GM19240 (cell line): ENCODE measurements at regions not wholly inside any gene's neighbourhood (a gene's known extent, or its start where the extent isn't known, plus 50 kb on each side); places are given as distances from the start of the nearest gene placed in this dataset.
"Not testable (repeated sequence)": the region's sequence is repeated elsewhere in the genome, so short reads cannot be mapped to it uniquely, and the experiment has no call there.

Experiments used
- DNase-seq: peaks from one replicate; pipeline ENCODE4 v3.0.0; 2011; ENCODE audit warnings: low spot score; ENCODE audit not compliant: insufficient read length

DNA sequence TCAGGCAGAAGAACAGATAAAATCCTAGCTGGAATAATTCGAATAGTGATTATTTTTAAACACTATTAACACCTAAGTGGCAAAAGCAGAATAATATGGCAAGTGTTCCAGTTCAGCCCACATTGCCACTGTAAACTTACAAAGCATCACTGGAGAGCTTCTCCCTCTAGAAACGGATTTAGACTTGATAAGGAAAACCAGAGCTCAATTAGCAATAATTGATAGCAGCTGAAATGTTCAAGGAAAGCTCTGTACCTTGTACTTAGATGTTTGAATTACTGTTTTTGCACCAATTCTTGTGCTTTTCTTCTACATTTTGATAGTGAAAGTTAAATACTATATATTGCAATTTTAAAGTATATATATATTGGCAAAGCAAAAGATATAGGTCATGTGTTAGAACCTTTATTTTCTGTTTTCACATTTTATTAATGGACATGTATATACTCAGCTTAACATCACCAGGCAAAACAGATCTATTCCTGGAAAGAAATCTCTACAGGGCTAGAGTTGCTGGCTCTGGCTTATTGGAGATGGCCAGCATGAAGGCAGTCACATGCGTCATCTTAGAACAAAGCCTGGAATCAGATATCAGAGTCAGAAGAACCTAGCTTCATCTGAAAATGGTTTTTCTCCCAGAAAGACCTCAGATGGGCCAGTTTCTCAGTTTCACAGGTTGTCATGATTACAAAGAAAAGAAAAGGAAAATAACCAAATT is 149.1 kb upstream of the CTAGE1 start:
- DNase-seq = no peak

GRCh38 chr18:22567794-22568193 is 150.1 kb upstream of the CTAGE1 start:
- no peak for DNase-seq

GRCh38 chr18:22570492-22570891 is 152.8 kb upstream of the CTAGE1 start:
- no peak for DNase-seq

GRCh38 chr18:22572341-22572740 is 154.6 kb upstream of the CTAGE1 start:
- no peak for DNase-seq

GRCh38 chr18:22579271-22579670 is 161.6 kb upstream of the CTAGE1 start:
- DNase-seq = no peak

DNA sequence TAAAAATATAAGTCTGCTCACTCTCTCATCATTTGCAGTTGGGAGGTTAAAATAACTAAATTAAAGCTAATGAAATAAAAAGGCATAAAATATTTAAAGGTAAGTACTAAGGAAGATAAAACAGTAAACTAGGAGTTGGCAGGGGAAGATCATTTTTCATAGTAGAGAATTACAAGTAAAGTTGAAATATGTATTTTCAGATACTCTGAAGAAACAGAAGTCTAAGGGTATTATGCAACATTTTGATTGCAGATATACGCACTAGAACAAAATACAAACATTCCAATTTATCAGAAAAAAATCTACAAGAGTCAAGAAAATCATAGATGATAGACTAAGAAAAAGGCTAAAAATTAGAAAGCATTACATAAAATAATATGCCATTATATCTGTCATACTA is 167.6 kb upstream of the CTAGE1 start:
- no peak for DNase-seq

DNA sequence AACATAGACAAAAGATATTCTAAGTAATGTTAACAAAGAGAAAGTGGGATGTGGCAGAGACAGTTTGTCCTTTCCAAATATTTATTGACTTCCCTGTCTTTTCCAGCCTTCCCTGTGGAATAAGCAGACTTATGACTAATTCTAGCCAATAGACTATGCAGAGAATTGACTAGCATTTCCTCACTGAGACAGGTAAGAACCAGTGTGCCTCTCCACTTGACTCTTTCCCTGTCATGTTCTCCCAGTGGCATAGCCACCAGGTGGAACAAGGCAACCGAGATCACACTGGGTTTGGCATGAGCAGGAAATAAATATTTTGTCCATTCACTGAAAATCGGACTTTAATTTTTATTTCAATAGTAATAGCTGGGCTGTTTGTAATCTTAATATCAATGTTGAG is 168.1 kb upstream of the CTAGE1 start:
- DNase-seq = no peak

DNA sequence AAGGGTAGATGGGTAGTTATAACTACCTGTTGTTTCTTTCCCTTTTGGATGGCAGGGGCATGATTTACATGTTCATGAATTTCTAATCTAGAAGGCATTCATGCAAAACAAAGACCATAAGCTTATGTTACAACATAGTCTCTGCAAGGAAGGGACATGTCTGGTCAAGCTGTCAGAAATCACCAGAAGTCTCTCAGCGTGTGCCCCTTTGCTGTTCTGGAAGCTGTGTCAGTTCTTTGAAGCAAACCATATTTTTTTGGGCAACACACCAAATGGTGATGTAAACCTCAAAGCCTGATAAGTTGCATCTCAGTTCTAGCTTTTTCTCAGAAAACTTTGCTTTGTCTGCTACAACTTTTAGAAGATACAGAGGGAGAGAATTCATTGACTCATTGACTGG is 173.5 kb upstream of the CTAGE1 start:
- no peak for DNase-seq

DNA sequence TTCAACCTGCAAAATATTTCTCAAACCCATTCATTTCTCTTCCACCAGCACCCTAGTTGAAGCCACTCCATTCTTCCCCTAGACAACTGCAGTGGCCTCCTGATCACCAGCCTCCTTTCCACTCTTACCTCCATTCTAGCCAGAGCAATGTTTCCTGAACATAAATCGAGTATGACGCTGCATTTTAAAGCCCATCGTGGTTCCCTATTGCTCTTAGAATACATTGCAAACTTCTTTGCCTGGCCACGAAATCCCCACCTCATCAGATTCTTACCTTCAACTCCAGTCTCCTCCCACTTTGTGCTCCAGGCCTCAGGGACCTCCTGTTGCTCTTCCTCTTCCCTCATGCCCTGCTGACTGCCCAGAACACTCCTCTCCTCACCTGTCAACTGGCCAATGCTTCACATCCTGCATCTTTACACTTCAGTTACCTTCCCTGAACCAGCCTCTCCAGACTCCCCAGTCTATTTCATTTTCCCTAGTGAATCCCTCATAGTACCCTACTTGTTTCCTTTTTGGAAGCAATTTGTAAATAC is 176.5 kb upstream of the CTAGE1 start:
- DNase-seq = no peak

- DNase-seq = no peak
Measured at GRCh38 chr18:22601481-22601880, 183.8 kb upstream of the CTAGE1 start.

DNA sequence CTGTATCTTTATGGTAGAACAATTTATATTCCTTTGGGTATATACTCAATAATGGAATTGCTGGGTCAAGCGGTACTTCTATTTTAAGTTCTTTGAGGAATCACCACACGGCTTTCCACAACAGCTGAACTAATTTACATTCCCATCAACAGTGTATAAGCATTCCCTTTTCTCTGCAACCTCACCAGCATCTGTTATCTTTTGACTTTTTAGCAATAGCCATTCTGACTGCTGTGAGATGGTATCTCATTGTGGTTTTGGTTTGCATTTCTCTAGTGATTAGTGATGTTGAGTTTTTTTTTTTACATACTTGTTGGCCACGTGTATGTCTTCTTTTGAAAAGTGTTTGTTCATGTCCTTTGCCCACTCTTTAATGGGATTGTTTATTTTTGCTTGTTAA is 184.7 kb upstream of the CTAGE1 start:
- not testable (repeated sequence) for DNase-seq

GRCh38 chr18:22603902-22604301 is 186.2 kb upstream of the CTAGE1 start:
- no peak for DNase-seq

DNA sequence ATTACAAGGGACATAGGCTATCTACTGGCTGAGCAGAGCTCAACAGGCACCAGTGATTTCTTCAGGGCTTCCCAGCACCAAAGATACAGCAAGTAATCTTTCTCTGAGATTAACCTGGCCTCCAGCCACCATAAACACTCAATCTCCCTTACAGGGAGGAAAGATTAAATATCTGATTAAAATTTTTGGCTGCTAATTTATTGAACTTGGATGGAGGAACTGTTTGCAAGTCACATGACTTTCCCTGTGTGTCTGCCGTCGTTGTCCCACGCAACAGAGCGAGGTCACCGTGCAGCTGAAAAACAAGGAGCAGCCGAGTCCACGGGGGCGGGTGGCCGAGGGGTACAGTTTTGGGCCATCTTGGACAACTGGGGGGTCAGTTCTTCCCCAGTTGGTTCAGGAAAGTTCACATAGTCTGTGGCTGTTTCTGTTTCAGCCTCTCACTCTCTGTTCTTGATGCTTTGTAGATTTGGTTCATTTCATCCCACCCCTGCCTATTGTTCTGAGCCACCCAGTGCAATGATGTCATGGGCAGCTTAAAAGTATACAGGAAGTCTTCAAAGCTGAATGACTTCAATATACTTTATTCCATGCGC is 186.8 kb upstream of the CTAGE1 start:
- DNase-seq = no peak

DNA sequence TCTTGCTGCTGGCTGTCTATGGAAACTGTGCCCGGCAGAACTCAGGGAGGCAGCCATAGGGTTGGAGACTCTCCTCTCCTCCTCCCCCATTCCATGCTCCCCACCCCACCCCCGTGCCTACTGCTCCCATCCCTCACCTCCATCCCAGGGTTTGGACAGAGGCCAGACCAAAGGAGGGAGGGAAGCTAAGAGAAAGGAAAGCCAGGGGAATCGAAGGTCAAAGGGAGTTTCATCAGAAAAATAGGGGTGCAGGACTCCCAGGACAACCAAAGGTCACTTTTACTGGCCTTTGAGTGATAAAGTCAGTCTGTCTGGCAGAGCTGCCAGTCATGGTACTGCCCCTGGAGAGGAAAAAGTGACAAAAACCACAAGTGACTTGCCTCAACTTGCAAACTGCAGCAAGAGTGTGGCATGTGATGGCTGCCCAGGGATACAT is 187.3 kb upstream of the CTAGE1 start:
- DNase-seq = no peak

- no peak for DNase-seq
Measured at GRCh38 chr18:22605736-22606135, 188.0 kb upstream of the CTAGE1 start.

DNA sequence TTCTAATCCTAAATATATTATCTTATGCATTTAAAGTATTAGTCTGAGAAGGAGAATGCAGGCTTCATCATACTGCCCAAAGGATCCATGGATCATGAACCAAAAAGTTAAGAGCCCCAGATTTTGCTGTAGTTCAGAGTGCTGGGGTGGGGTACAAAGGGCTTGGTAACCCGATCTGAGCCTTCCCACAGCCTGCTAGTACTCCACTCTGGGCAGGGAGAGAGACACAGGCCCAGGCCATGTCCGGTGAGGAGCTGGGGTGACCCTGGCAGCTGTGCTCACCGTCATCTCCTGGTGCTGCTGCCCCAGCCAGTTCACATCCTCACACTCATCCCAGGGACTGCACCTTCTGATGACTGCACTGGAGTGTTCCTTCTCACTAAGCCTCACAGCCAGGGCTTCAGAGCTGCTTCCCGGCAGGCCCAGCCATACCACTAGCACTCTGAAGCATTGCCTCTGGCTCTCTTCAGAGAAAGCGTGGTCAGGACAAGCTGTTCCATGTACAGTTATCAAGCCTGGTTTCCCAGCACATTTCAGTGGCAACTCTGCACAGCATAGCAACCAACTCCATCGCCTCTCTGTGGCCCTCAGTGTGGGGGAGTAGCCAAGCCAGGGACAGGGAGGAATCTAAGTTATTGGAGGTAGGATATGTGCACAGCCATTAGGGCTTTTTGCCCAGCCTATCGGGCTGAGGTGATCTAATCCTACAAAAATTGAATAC is 189.0 kb upstream of the CTAGE1 start:
- DNase-seq = no peak

- DNase-seq = no peak
Measured at GRCh38 chr18:22607284-22607635, 189.5 kb upstream of the CTAGE1 start.

- DNase-seq = no peak
Measured at GRCh38 chr18:22608847-22609246, 191.1 kb upstream of the CTAGE1 start.

- no peak for DNase-seq
Measured at GRCh38 chr18:22609642-22610041, 191.9 kb upstream of the CTAGE1 start.

GRCh38 chr18:22613058-22613690 is 195.5 kb upstream of the CTAGE1 start:
- no peak for DNase-seq

GRCh38 chr18:22613788-22614187 is 196.1 kb upstream of the CTAGE1 start:
- no peak for DNase-seq

- no peak for DNase-seq
Measured at GRCh38 chr18:22623513-22623912, 205.8 kb upstream of the CTAGE1 start.
